ENCODE measurements at regions not wholly inside any gene's neighbourhood (a gene's known extent, or its start where the extent isn't known, plus 50 kb on each side); places are given as distances from the start of the nearest gene placed in this dataset.

DNA sequence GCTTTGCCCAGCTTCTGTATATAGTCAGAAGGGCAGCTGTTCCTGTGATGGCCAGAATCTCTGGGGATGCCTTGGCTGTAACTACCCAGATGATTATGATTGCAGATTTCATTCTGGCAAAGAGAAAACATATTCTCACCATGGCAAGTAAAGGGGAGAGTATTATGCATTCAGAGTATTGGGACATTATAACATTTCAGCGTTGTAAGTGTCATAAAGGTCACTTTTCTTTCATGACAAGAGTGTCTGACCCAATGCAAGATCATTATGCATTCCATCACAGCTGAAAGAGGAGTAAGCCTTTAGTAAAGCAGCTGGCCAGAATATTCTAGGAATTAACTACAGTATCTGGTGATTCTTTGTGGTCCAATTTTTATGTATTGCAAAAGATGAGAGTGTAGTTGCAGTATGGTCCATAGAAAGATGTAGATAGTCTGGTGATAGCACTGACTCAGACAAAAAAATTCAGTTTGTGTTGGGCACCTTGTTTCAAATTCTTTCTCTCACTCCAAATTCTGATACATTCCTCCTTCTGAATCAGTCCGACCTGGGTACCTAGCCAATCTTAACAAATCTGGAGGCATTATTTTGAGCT, 2366.3 kb downstream of the PCDH7 start:
- intact Hi-C loops (cut with DNase I): no loop called here
- Histone ChIP-seq H3K27me3 (replicated peaks; ENCODE audit: insufficient read depth) (no peaks in the 10 kb centered on the region), H3K36me3 (no peaks in the 10 kb centered on the region), H3K9me3 (no peaks in the 10 kb centered on the region), H3K4me1 (replicated peaks) (no peaks in the 10 kb centered on the region), H3K4me3 (no peak overlapping the region), H3K27ac (no peak overlapping the region)
- no peak for DNase-seq (ENCODE audit: low spot score)
- WGBS: 87% methylated on average over 2 of the region's 2 CpGs
- no peak for TF ChIP-seq POLR2AphosphoS5 (IDR thresholded peaks at IDR 0.05)
- TF ChIP-seq POLR2A (IDR thresholded peaks at IDR 0.05): no peak
- TF ChIP-seq, protein P1, sequence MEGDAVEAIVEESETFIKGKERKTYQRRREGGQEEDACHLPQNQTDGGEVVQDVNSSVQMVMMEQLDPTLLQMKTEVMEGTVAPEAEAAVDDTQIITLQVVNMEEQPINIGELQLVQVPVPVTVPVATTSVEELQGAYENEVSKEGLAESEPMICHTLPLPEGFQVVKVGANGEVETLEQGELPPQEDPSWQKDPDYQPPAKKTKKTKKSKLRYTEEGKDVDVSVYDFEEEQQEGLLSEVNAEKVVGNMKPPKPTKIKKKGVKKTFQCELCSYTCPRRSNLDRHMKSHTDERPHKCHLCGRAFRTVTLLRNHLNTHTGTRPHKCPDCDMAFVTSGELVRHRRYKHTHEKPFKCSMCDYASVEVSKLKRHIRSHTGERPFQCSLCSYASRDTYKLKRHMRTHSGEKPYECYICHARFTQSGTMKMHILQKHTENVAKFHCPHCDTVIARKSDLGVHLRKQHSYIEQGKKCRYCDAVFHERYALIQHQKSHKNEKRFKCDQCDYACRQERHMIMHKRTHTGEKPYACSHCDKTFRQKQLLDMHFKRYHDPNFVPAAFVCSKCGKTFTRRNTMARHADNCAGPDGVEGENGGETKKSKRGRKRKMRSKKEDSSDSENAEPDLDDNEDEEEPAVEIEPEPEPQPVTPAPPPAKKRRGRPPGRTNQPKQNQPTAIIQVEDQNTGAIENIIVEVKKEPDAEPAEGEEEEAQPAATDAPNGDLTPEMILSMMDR (IDR thresholded peaks at IDR 0.05): no peak

DNA sequence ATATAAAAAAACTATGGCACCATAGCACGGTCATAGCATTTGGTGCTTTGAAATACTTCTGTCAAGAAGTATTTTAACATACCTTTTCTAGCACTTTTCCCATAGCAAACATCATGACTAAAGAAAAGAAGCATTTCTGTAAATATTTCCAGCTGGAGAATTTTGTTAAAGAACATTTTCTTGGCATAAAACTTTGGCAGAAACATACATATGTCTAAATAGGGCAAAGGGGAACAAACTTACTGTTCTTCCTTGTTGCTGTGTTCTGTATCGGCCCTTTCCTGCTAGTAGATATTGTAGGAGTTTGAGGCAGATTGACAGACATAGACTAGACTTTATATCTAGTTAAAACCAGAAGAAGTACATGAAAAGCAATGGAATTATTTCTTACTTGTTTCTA, 2368.5 kb downstream of the PCDH7 start:
- 62% methylated on average over 2 of the region's 2 CpGs for WGBS
- H3K36me3 ChIP-seq: no peaks in the 10 kb centered on the region
- intact Hi-C loops (cut with DNase I): no loop called here
- no peaks in the 10 kb centered on the region for H3K27me3 ChIP-seq (replicated peaks; ENCODE audit: insufficient read depth)
- no peak for TF ChIP-seq POLR2A (IDR thresholded peaks at IDR 0.05)
- no peak for TF ChIP-seq POLR2AphosphoS5 (IDR thresholded peaks at IDR 0.05)
- TF ChIP-seq, protein P1 (IDR thresholded peaks at IDR 0.05): no peak
- no peak overlapping the region for H3K27ac ChIP-seq
- H3K9me3 ChIP-seq: no peaks in the 10 kb centered on the region
- no peak for DNase-seq (ENCODE audit: low spot score)
- no peaks in the 10 kb centered on the region for H3K4me1 ChIP-seq (replicated peaks)
- no peak overlapping the region for H3K4me3 ChIP-seq

DNA sequence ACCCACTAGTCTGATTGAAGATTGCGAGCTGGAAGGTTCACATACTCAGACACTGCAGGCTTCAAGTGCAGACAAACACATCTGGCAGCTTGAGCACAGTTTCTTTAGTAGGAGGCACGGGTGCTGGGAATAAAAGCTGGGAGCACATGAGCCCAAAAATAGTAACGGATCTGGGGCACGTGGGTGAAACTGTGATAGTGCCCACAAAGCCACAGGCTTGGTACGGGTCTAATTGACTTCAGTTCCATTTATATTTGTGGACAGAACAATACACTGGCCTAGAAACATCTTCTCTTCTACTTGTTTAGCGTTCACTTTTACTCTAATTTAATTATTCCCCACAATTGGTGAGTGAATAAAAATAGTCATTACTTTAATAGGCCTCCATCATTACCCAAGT, 2370.7 kb downstream of the PCDH7 start:
- H3K27me3 ChIP-seq (replicated peaks; ENCODE audit: insufficient read depth): no peaks in the 10 kb centered on the region
- H3K36me3 ChIP-seq: no peaks in the 10 kb centered on the region
- no peak overlapping the region for H3K27ac ChIP-seq
- TF ChIP-seq, protein P1 (IDR thresholded peaks at IDR 0.05): no peak
- no peak for TF ChIP-seq POLR2AphosphoS5 (IDR thresholded peaks at IDR 0.05)
- TF ChIP-seq POLR2A (IDR thresholded peaks at IDR 0.05): no peak
- intact Hi-C loops (cut with DNase I): no loop called here
- WGBS: 88% methylated on average over 6 of the region's 6 CpGs
- H3K4me3 ChIP-seq: no peak overlapping the region
- H3K4me1 ChIP-seq (replicated peaks): no peaks in the 10 kb centered on the region
- H3K9me3 ChIP-seq: no peaks in the 10 kb centered on the region
- DNase-seq (ENCODE audit: low spot score): no peak

DNA sequence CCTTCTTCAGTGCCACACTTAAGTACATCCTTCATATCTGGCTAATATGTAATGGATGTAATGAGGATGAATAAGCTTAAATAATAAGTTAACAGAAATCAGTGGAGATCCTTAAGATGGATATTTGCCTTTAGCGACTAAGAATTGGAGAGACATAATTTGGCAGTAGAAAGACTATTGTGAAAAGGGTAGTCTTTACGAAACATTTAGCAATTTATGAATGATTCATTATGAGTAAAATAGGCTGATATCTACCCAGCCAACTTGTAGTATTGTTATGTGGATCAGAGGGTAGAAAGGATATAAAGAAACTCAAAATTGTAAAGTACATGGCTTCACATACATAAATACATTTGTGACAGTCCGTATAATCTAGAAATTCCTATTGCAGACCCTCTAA, 2371.8 kb downstream of the PCDH7 start:
- TF ChIP-seq, protein P1 (IDR thresholded peaks at IDR 0.05): no peak
- no peak for TF ChIP-seq POLR2AphosphoS5 (IDR thresholded peaks at IDR 0.05)
- no peak for TF ChIP-seq POLR2A (IDR thresholded peaks at IDR 0.05)
- no peak for DNase-seq (ENCODE audit: low spot score)
- no peak overlapping the region for H3K27ac ChIP-seq
- H3K36me3 ChIP-seq: no peaks in the 10 kb centered on the region
- 93% methylated on average over 3 of the region's 3 CpGs for WGBS
- H3K27me3 ChIP-seq (replicated peaks; ENCODE audit: insufficient read depth): no peaks in the 10 kb centered on the region
- no peaks in the 10 kb centered on the region for H3K9me3 ChIP-seq
- intact Hi-C loops (cut with DNase I): no loop called here
- H3K4me1 ChIP-seq (replicated peaks): no peaks in the 10 kb centered on the region
- H3K4me3 ChIP-seq: no peak overlapping the region

DNA sequence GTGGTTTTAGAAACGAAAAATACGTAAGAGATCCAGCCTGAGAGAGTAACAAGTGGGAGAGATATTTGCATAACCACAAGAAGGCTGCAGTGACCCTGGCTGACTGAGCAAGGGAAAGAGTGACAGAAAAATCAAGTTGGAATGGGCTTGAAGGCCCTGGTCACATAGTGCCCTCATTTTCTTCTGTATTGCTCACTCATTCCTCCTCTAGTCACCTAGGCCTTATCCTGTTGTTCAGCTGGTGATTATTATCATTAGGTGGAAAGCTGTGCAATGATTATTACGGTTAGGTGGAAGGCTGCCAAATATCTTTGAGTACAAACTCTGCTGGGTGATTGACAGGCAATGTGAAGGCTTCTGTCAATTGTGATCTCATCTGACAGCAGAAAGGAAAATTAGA, 2384.1 kb downstream of the PCDH7 start:
- 51% methylated on average over 3 of the region's 3 CpGs for WGBS
- H3K27ac ChIP-seq: no peak overlapping the region
- H3K27me3 ChIP-seq (replicated peaks; ENCODE audit: insufficient read depth): no peaks in the 10 kb centered on the region
- H3K36me3 ChIP-seq: no peaks in the 10 kb centered on the region
- no peak for DNase-seq (ENCODE audit: low spot score)
- intact Hi-C loops (cut with DNase I): no loop called here
- no peaks in the 10 kb centered on the region for H3K4me1 ChIP-seq (replicated peaks)
- no peak overlapping the region for H3K4me3 ChIP-seq
- TF ChIP-seq POLR2A (IDR thresholded peaks at IDR 0.05): no peak
- TF ChIP-seq, protein P1 (IDR thresholded peaks at IDR 0.05): no peak
- TF ChIP-seq POLR2AphosphoS5 (IDR thresholded peaks at IDR 0.05): no peak
- no peaks in the 10 kb centered on the region for H3K9me3 ChIP-seq
